ENCODE measurements at regions not wholly inside any gene's neighbourhood (a gene's known extent, or its start where the extent isn't known, plus 50 kb on each side); places are given as distances from the start of the nearest gene placed in this dataset.

DNA sequence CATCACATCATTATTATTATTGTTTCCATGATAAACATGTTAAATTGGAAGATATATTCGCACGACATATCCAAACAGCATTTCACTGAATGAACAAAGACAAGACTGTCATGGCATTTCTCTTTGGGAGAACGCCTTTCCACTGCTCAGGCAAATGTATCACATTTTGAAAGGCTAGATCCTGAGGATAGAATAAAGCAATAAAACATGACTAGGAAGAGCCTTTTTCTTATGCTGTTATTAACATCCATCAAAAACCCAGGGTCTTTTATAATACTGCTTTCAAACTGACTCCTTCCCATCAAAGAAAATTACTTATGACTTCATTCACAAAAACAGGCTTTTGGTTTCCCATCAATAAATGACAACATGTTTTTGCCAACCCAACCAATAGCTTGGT, 630.9 kb downstream of the TMTC2 start:
- in situ Hi-C loops (cut with MboI; ENCODE audit: low sequenced_read_pairs), result no loop called here
- Histone ChIP-seq H3K4me3 (ENCODE audit: insufficient read depth, low read depth, low read length) (no peak overlapping the region), H4K5ac (ENCODE audit: low read depth, low read length) (no peak overlapping the region), H3K27ac (ENCODE audit: insufficient read depth, low read length) (no peak overlapping the region), H2AK9ac (replicated peaks; ENCODE audit: low read depth, low read length, poor library complexity) (no peak overlapping the region), H4K91ac (ENCODE audit: insufficient read depth, low read depth, low read length) (no peak overlapping the region), H3K18ac (ENCODE audit: low read depth, low read length) (no peak overlapping the region), H3K9me1 (ENCODE audit: insufficient read depth, low read length) (no peaks in the 10 kb centered on the region), H3K4me1 (ENCODE audit: control insufficient read depth, insufficient read depth, low read length) (no peaks in the 10 kb centered on the region), H3K27me3 (ENCODE audit: control insufficient read depth, insufficient read depth, low read length) (no peaks in the 10 kb centered on the region), H3K56ac (ENCODE audit: extremely low read depth, insufficient read depth, low read length) (no peak overlapping the region), H4K20me1 (ENCODE audit: insufficient read depth, low read length) (no peaks in the 10 kb centered on the region), H2AFZ (replicated peaks; ENCODE audit: low read length, poor library complexity) (no peak overlapping the region), H3K14ac (replicated peaks; ENCODE audit: low read depth, low read length) (no peak overlapping the region), H2BK5ac (ENCODE audit: low read depth, low read length, poor library complexity, severe bottlenecking) (no peak overlapping the region), H2BK120ac (ENCODE audit: low read depth, low read length) (no peak overlapping the region), H2AK5ac (ENCODE audit: low read depth, low read length) (no peak overlapping the region), H4K8ac (ENCODE audit: low read depth in 2 of 2, low read length in 2 of 2) (no peak overlapping the region), H3K9me3 (ENCODE audit: control insufficient read depth, insufficient read depth, low read length) (no peaks in the 10 kb centered on the region), H3K4ac (ENCODE audit: low read depth, low read length) (no peak overlapping the region), H2BK15ac (ENCODE audit: low read depth, low read length) (no peak overlapping the region), H3K23ac (ENCODE audit: low read depth, low read length) (no peak overlapping the region), H3K9ac (ENCODE audit: low read depth, low read length) (no peak overlapping the region), H2BK20ac (ENCODE audit: low read depth, low read length) (no peak overlapping the region), H3K36me3 (ENCODE audit: control insufficient read depth, insufficient read depth, low read length) (no peaks in the 10 kb centered on the region), H3K79me1 (ENCODE audit: low read depth in 1 of 2, low read length in 2 of 2) (no peaks in the 10 kb centered on the region), H3K4me2 (ENCODE audit: low read depth, low read length) (no peak overlapping the region)
- DNase-seq, result no peak
- dilution Hi-C loops (cut with HindIII; ENCODE audit: low sequenced_read_pairs, unreplicated experiment), result no loop called here
- intact Hi-C loops (cut with micrococcal nuclease), result no loop called here
- no TSS peak for BruUV-seq (replicated peaks)
- ChIA-PET POLR2A (ENCODE audit: unreplicated experiment) (no interaction called here), CTCF (no interaction called here)
- no peak for TF ChIP-seq RCOR1 (IDR thresholded peaks at IDR 0.05; ENCODE audit: insufficient replicate concordance, low read length)
- no peak for TF ChIP-seq RFX5 (IDR thresholded peaks at IDR 0.05; ENCODE audit: low read depth, low read length)
- no peak for TF ChIP-seq NFE2L2 (IDR thresholded peaks at IDR 0.05; ENCODE audit: low read depth, low read length)
- no peak for TF ChIP-seq CHD1 (IDR thresholded peaks at IDR 0.05; ENCODE audit: low read depth, low read length)
- TF ChIP-seq, protein P1, sequence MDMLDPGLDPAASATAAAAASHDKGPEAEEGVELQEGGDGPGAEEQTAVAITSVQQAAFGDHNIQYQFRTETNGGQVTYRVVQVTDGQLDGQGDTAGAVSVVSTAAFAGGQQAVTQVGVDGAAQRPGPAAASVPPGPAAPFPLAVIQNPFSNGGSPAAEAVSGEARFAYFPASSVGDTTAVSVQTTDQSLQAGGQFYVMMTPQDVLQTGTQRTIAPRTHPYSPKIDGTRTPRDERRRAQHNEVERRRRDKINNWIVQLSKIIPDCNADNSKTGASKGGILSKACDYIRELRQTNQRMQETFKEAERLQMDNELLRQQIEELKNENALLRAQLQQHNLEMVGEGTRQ (IDR thresholded peaks at IDR 0.05; ENCODE audit: low read depth, low read length), result no peak
- TF ChIP-seq SMC3 (IDR thresholded peaks at IDR 0.05; ENCODE audit: low read depth, low read length), result no peak
- TF ChIP-seq, protein P2, sequence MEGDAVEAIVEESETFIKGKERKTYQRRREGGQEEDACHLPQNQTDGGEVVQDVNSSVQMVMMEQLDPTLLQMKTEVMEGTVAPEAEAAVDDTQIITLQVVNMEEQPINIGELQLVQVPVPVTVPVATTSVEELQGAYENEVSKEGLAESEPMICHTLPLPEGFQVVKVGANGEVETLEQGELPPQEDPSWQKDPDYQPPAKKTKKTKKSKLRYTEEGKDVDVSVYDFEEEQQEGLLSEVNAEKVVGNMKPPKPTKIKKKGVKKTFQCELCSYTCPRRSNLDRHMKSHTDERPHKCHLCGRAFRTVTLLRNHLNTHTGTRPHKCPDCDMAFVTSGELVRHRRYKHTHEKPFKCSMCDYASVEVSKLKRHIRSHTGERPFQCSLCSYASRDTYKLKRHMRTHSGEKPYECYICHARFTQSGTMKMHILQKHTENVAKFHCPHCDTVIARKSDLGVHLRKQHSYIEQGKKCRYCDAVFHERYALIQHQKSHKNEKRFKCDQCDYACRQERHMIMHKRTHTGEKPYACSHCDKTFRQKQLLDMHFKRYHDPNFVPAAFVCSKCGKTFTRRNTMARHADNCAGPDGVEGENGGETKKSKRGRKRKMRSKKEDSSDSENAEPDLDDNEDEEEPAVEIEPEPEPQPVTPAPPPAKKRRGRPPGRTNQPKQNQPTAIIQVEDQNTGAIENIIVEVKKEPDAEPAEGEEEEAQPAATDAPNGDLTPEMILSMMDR (conservative IDR thresholded peaks at IDR 0.05; ENCODE audit: low read depth, low read length), result no peak
- TF ChIP-seq MAZ (IDR thresholded peaks at IDR 0.05; ENCODE audit: borderline replicate concordance, low read depth, low read length), result no peak
- no peak for TF ChIP-seq MAFK (IDR thresholded peaks at IDR 0.05; ENCODE audit: low read depth, low read length)
- TF ChIP-seq, protein P3, sequence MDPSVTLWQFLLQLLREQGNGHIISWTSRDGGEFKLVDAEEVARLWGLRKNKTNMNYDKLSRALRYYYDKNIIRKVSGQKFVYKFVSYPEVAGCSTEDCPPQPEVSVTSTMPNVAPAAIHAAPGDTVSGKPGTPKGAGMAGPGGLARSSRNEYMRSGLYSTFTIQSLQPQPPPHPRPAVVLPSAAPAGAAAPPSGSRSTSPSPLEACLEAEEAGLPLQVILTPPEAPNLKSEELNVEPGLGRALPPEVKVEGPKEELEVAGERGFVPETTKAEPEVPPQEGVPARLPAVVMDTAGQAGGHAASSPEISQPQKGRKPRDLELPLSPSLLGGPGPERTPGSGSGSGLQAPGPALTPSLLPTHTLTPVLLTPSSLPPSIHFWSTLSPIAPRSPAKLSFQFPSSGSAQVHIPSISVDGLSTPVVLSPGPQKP (IDR thresholded peaks at IDR 0.05; ENCODE audit: borderline replicate concordance, low read depth, low read length), result no peak
- no peak for TF ChIP-seq BHLHE40 (IDR thresholded peaks at IDR 0.05; ENCODE audit: low read depth, low read length)
- no peak for TF ChIP-seq RAD21 (IDR thresholded peaks at IDR 0.05; ENCODE audit: low read length)
- TF ChIP-seq POLR2A (IDR thresholded peaks at IDR 0.05; ENCODE audit: low read depth, low read length), result no peak
- TF ChIP-seq CEBPB (IDR thresholded peaks at IDR 0.05; ENCODE audit: low read depth, low read length), result no peak
- no peak for TF ChIP-seq FOS (IDR thresholded peaks at IDR 0.05; ENCODE audit: low read depth, low read length)
- no peak for TF ChIP-seq MXI1 (IDR thresholded peaks at IDR 0.05; ENCODE audit: borderline replicate concordance, low read depth, low read length)
- WGBS, 2 experiments (ENCODE audit: extremely low coverage in 2 of 2, insufficient read length in 1 of 2), result no CpG with 5 or more reads among the region's 3 CpGs
- ATAC-seq (ENCODE audit: low read depth), result no peak

All from IMR-90 (cell line).